ENCODE measurements at regions not wholly inside any gene's neighbourhood (a gene's known extent, or its start where the extent isn't known, plus 50 kb on each side); places are given as distances from the start of the nearest gene placed in this dataset.

GRCh38 chr9:2363138-2363745 is 258.3 kb upstream of the VLDLR start:
- Histone ChIP-seq H3K4me1 (ENCODE audit: control insufficient read depth, insufficient read depth, low read length) (no peaks in the 10 kb centered on the region), H3K9ac (ENCODE audit: control insufficient read depth, insufficient read depth, low read length) (no peak overlapping the region), H4K20me1 (ENCODE audit: control insufficient read depth, insufficient read depth) (no peaks in the 10 kb centered on the region), H3K9me3 (replicated peaks; ENCODE audit: control insufficient read depth, insufficient read depth, low read length) (no peaks in the 10 kb centered on the region), H3K4me2 (ENCODE audit: control insufficient read depth, insufficient read depth) (no peak overlapping the region), H3K4me3 (no peak overlapping the region), H2AFZ (ENCODE audit: control insufficient read depth, low read depth, low read length) (no peak overlapping the region), H3K36me3 (ENCODE audit: control insufficient read depth in 2 of 2, insufficient read depth in 2 of 2, low read length in 1 of 2) (no peaks in the 10 kb centered on the region), H3K27me3 (replicated peaks in 1 of 2; ENCODE audit: control insufficient read depth in 2 of 2, insufficient read depth in 2 of 2, low read length in 1 of 2) (no peaks in the 10 kb centered on the region), H3K27ac (ENCODE audit: control insufficient read depth, insufficient read depth) (no peak overlapping the region), H3K79me2 (ENCODE audit: control insufficient read depth, insufficient read depth, low read length) (no peaks in the 10 kb centered on the region)
- CTCF ChIA-PET, result no interaction called here
- WGBS (ENCODE audit: insufficient coverage, insufficient replicate concordance, low lambda C conversion rate, missing lambda C conversion rate), result 29% methylated on average over 6 of the region's 6 CpGs
- in situ Hi-C loops (cut with MboI), result no loop called here
- no peak for DNase-seq (ENCODE audit: low read depth, low spot score)
- POLR2A ChIA-PET, result no interaction called here
- BruUV-seq (replicated peaks), result no TSS peak
- intact Hi-C loops (cut with micrococcal nuclease; ENCODE audit: unreplicated experiment), result no loop called here
- SMC1A ChIA-PET (ENCODE audit: uncharacterized antibody, unreplicated experiment), result no interaction called here
- FAIRE-seq, result no peak
- ATAC-seq, result no peak
- RAD21 ChIA-PET (ENCODE audit: unreplicated experiment), result no interaction called here
- TF ChIP-seq ZNF687 (IDR thresholded peaks at IDR 0.05) (no peak), STAT3 (IDR thresholded peaks at IDR 0.05; ENCODE audit: low read depth, low read length) (no peak), MYC (IDR thresholded peaks at IDR 0.05; ENCODE audit: insufficient read depth, insufficient read length, insufficient replicate concordance, low read length, severe bottlenecking) (no peak), CBFB (IDR thresholded peaks at IDR 0.05; ENCODE audit: low read depth) (no peak), ZSCAN29 (IDR thresholded peaks at IDR 0.05) (no peak), RAD51 (IDR thresholded peaks at IDR 0.05) (no peak), MYB (IDR thresholded peaks at IDR 0.05; ENCODE audit: borderline replicate concordance, low read depth, low read length) (no peak), TCF12 (IDR thresholded peaks at IDR 0.05; ENCODE audit: low read depth, low read length) (no peak), ELK1 (IDR thresholded peaks at IDR 0.05; ENCODE audit: low read depth, low read length) (no peak), PRDM15 (CRISPR knock-in tag; IDR thresholded peaks at IDR 0.05) (no peak), ZNF592 (IDR thresholded peaks at IDR 0.05) (no peak)
